H1 (cell line): ENCODE measurements at regions not wholly inside any gene's neighbourhood (a gene's known extent, or its start where the extent isn't known, plus 50 kb on each side); places are given as distances from the start of the nearest gene placed in this dataset.

Source experiments
- CBX8 ChIP-seq: fragments of 300-800, 300-1000 bp; sonication (generic); IDR thresholded peaks from 2 replicates; pipeline ENCODE4 v1.7.1; 2016; ENCODE audit warnings: low read depth, low read length, borderline replicate concordance
- GTF2F1 ChIP-seq: IDR thresholded peaks from 2 replicates; pipeline ENCODE4 v1.6.1; 2012; ENCODE audit warnings: low read depth, low read length, improper control_type of control experiment, borderline replicate concordance
- KDM4A ChIP-seq: IDR thresholded peaks from one replicate; pipeline ENCODE4 v1.7.1; 2012; ENCODE audit warnings: low read depth, mild to moderate bottlenecking, moderate library complexity, low read length, inconsistent platforms; ENCODE audit not compliant: severe bottlenecking
- SUZ12 ChIP-seq: fragments of 200-600 bp; sonication (generic); IDR thresholded peaks from 2 replicates; pipeline ENCODE4 v1.6.1; 2012; ENCODE audit warnings: mild to moderate bottlenecking, inconsistent platforms, low read length, moderate library complexity, mixed read lengths
- TAF7 ChIP-seq: optimal IDR thresholded peaks from 2 replicates; pipeline ENCODE3; 2011; ENCODE audit warnings: low read depth, mild to moderate bottlenecking, inconsistent platforms, low read length, moderate library complexity, borderline replicate concordance
- ZNF274 ChIP-seq: IDR thresholded peaks from 2 replicates; pipeline ENCODE4 v1.7.0; 2012; ENCODE audit warnings: low read length, borderline replicate concordance; ENCODE audit errors: extremely low read depth
- TF ChIP-seq, protein P1 (sequence below): IDR thresholded peaks from 2 replicates; pipeline ENCODE4 v1.6.1; 2012; ENCODE audit warnings: inconsistent platforms

DNA sequence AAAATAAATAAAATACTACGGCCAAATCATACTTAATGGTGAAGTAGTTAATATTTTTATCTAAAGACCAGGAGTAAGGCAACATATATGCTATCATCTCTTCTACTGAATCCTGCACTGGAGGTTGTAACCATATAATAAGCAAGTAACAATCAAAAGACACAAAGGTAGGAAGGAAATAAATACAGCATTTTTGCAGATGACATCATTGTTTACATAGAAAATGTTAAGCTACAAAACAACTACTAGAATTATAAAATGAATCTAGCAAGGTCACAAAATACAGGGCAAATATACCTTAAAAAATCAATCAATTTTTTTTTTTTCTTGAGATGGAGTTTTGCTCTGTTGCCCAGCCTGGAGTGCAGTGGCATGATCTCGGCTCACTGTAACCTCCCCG is 51.6 kb upstream of the BDKRB2 start (continued):
- TF ChIP-seq SUZ12 (no peak), ZNF274 (no peak), CBX8 (no peak), GTF2F1 (no peak), TAF7 (no peak), KDM4A (no peak)
- TF ChIP-seq, protein P1, sequence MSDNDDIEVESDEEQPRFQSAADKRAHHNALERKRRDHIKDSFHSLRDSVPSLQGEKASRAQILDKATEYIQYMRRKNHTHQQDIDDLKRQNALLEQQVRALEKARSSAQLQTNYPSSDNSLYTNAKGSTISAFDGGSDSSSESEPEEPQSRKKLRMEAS, result no peak
